GM10266 (cell line): ENCODE measurements at regions not wholly inside any gene's neighbourhood (a gene's known extent, or its start where the extent isn't known, plus 50 kb on each side); places are given as distances from the start of the nearest gene placed in this dataset.

ENCODE experiments used
- DNase-seq: peaks from one replicate; pipeline ENCODE4 v3.0.0; 2012; ENCODE audit errors: extremely low spot score
- CTCF ChIP-seq: IDR thresholded peaks from 2 replicates; pipeline ENCODE4 v1.5.1; 2012; ENCODE audit warnings: mild to moderate bottlenecking, low read depth; ENCODE audit not compliant: control insufficient read depth, insufficient read depth; ENCODE audit errors: missing control alignments

DNA sequence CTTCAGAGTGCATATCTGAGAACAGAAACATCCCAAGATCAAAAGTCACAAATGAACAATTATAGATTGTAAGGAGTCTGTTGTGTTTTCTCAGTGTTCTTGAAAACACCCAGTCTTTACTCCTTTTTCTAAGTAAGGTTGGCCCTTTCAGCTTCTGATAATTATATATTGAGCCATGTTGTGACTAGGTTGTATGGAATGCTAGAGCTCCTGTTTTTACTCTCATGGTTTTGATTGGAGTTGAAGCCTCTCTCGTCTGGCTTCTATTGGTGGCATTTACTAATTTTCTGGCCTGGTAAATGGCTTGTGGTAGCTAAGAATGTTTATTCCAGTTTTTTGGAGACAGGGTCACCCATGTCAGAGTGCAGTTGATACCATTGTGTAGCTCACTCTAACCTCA, 84.7 kb downstream of the NDUFS5 start:
- no peak for DNase-seq

GRCh38 chr1:39113109-39113743, 87.1 kb downstream of the NDUFS5 start:
- DNase-seq, result no peak

More for the DNA sequence above, 84.7 kb downstream of the NDUFS5 start:
- no peak for TF ChIP-seq CTCF

DNA sequence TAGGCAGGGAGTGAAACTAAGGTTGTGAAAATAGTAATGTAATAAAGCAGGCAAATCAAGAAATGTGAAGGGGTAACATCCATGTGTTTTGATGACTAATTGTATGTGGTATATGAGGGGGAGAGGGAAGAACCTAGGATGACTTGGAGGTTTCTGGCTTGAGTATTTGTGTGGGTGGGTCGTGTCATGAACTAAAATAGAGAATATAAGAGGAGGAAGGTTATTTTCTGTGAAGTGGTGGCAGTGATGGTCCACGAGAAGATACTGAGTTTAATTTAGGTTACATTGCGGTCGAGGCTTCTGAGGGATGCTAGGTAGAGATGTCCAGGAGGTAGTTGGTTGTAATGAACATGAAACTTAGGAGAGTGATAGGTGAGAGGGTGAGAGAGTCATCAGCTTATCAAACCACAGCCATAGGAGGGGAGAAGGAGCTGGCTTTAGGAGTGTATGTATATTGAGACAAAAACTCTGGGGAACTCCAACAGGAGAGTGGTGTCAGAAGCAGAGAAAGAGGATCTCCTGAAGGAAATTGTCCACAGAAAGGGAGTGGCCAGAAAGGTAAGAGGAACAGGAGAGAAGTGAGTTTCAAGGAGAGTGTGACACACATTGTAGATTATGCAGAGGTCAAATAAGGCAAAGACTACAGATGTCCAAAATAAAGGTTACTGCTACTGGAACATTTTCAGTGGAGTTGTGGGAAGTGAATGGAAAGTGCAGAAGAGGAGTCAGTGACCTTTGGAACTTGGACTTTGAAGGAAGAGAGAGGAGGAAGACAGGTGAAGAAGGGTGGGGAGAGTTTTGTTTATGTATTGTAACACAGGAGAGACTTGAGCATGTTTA, 89.0 kb upstream of the MACF1 start:
- no peak for DNase-seq
- TF ChIP-seq CTCF, result no peak

More at GRCh38 chr1:39113109-39113743, 87.1 kb downstream of the NDUFS5 start:
- no peak for TF ChIP-seq CTCF

- no peak for TF ChIP-seq CTCF
- no peak for DNase-seq
These were observed 88.3 kb upstream of the MACF1 start for GRCh38 chr1:39116116-39116607.

GRCh38 chr1:39116860-39117728, 87.4 kb upstream of the MACF1 start:
- TF ChIP-seq CTCF, result no peak
- no peak for DNase-seq

DNA sequence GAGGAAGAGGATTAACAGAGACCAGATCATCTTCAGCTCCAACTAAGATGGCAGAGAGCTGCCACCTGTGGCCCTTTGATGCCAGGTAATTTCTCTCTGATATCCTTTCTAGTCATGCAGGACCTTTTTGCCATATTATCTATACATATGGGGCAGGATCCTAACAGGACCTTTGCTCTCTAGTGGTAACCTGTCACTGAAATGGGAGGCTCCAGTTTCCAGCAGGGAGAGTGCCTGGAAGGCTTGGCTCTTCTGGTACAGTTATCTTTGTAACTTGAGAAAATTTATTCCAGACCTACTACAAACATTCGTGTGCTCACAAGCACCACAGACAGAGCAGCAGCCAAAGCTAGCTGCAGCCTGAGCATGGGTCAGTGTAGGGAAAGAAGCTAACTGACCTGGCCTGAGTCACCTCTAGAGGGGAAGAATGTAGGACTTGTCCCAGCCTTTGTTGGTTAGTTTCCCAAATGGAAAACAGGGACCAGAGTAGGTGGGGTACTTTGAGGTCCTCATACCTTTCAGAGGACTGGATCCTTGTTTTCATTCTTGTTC, 86.5 kb upstream of the MACF1 start:
- no peak for TF ChIP-seq CTCF
- DNase-seq, result no peak
